Calu3 (cell line): ENCODE measurements at regions not wholly inside any gene's neighbourhood (a gene's known extent, or its start where the extent isn't known, plus 50 kb on each side); places are given as distances from the start of the nearest gene placed in this dataset.

Experiments
- BruUV-seq: library from RNA; stranded (reverse); fragments of 400-500 nt; replicated peaks from 2 replicates; lab custom pipeline; 2021; lab: Mats Ljungman, UMichigan
- CTCF ChIA-PET: fragments of 300-600 bp; sonication (Branson Sonifier 250); formaldehyde crosslinking; loops from one replicate; lab custom pipeline; 2022; ENCODE audit warnings: antibody characterized with exemption; lab: Charles Lee
- DNase-seq: peaks from one replicate; pipeline ENCODE4 v3.0.0; 2022
- H3K27ac Mint-ChIP-seq: one replicate; pipeline ENCODE4 v1.8.0; 2022; ENCODE audit warnings: mixed read lengths; ENCODE audit not compliant: unreplicated experiment
- H3K27me3 Mint-ChIP-seq: one replicate; pipeline ENCODE4 v1.8.0; 2022; ENCODE audit warnings: mixed read lengths; ENCODE audit not compliant: unreplicated experiment
- H3K36me3 Mint-ChIP-seq: one replicate; pipeline ENCODE4 v1.8.0; 2022; ENCODE audit warnings: mild to moderate bottlenecking, moderate library complexity, mixed read lengths; ENCODE audit not compliant: insufficient read depth, unreplicated experiment
- H3K4me1 Mint-ChIP-seq: one replicate; pipeline ENCODE4 v1.8.0; 2022; ENCODE audit warnings: mild to moderate bottlenecking, low read depth, mixed read lengths; ENCODE audit not compliant: unreplicated experiment
- H3K4me3 Mint-ChIP-seq: one replicate; pipeline ENCODE4 v1.8.0; 2022; ENCODE audit warnings: mild to moderate bottlenecking, low read depth, moderate library complexity, mixed read lengths; ENCODE audit not compliant: unreplicated experiment
- H3K9me3 Mint-ChIP-seq: one replicate; pipeline ENCODE4 v1.8.0; 2022; ENCODE audit warnings: low read depth, mixed read lengths; ENCODE audit not compliant: unreplicated experiment
- CTCF ChIP-seq: fragments of 200-600 bp; IDR thresholded peaks from one replicate; pipeline ENCODE4 v1.8.0; 2022; ENCODE audit warnings: antibody characterized with exemption; ENCODE audit not compliant: unreplicated experiment
- intact Hi-C: fragments of 100-400 bp; cut with micrococcal nuclease; formaldehyde crosslinking; loops from one replicate; pipeline ENCODE4 v1.10.0; 2022; ENCODE audit not compliant: unreplicated experiment

GRCh38 chr3:75978686-75979085 lies 193.3 kb upstream of the ZNF717 start:
- CTCF ChIA-PET = no interaction called here
- no peaks in the 10 kb centered on the region for H3K4me1 Mint-ChIP-seq
- no peaks in the 10 kb centered on the region for H3K36me3 Mint-ChIP-seq
- H3K4me3 Mint-ChIP-seq = no peak overlapping the region
- no peak for TF ChIP-seq CTCF
- intact Hi-C loops = no loop called here
- peaks cover 14% of the 10 kb centered on the region for H3K9me3 Mint-ChIP-seq
- H3K27ac Mint-ChIP-seq = no peak overlapping the region
- no peak for DNase-seq
- BruUV-seq = no TSS peak
- no peaks in the 10 kb centered on the region for H3K27me3 Mint-ChIP-seq

- DNase-seq = no peak
- no peak for TF ChIP-seq CTCF
- no peaks in the 10 kb centered on the region for H3K36me3 Mint-ChIP-seq
- BruUV-seq = no TSS peak
- peaks cover 10% of the 10 kb centered on the region for H3K9me3 Mint-ChIP-seq
- H3K27ac Mint-ChIP-seq = no peak overlapping the region
- intact Hi-C loops = no loop called here
- CTCF ChIA-PET = no interaction called here
- H3K27me3 Mint-ChIP-seq = no peaks in the 10 kb centered on the region
- no peak overlapping the region for H3K4me3 Mint-ChIP-seq
- H3K4me1 Mint-ChIP-seq = no peaks in the 10 kb centered on the region
These were observed 196.1 kb upstream of the ZNF717 start for GRCh38 chr3:75981401-75981800.

- CTCF ChIA-PET = no interaction called here
- H3K36me3 Mint-ChIP-seq = no peaks in the 10 kb centered on the region
- peaks cover 8% of the 10 kb centered on the region for H3K9me3 Mint-ChIP-seq
- H3K4me3 Mint-ChIP-seq = no peak overlapping the region
- no peaks in the 10 kb centered on the region for H3K4me1 Mint-ChIP-seq
- no TSS peak for BruUV-seq
- no peak for TF ChIP-seq CTCF
- H3K27ac Mint-ChIP-seq = no peak overlapping the region
- H3K27me3 Mint-ChIP-seq = no peaks in the 10 kb centered on the region
- intact Hi-C loops = no loop called here
- DNase-seq = no peak
These were observed 196.8 kb upstream of the ZNF717 start for GRCh38 chr3:75982151-75982550.

- no peak overlapping the region for H3K4me3 Mint-ChIP-seq
- TF ChIP-seq CTCF = no peak
These were observed 197.8 kb upstream of the ZNF717 start for GRCh38 chr3:75983111-75983510.

More at GRCh38 chr3:75983111-75983510, 197.8 kb upstream of the ZNF717 start:
- Mint-ChIP-seq H3K4me1 (no peaks in the 10 kb centered on the region), H3K27ac (no peak overlapping the region), H3K36me3 (no peaks in the 10 kb centered on the region), H3K9me3 (peaks cover 8% of the 10 kb centered on the region), H3K27me3 (no peaks in the 10 kb centered on the region)
- no peak for DNase-seq
- intact Hi-C loops = no loop called here
- BruUV-seq = no TSS peak
- CTCF ChIA-PET = no interaction called here
